Activated naive CD4-positive, alpha-beta T cell treated with anti-CD3 and anti-CD28 coated beads, Interleukin-2, amount 50 U/mL, for 24 hours (primary cell): ENCODE measurements at regions not wholly inside any gene's neighbourhood (a gene's known extent, or its start where the extent isn't known, plus 50 kb on each side); places are given as distances from the start of the nearest gene placed in this dataset.

Source experiments
- H3K27ac Mint-ChIP-seq: one replicate; pipeline ENCODE4 v1.8.0; 2021; ENCODE audit warnings: mild to moderate bottlenecking, mixed read lengths
- H3K27me3 Mint-ChIP-seq: one replicate; pipeline ENCODE4 v1.8.0; 2021; ENCODE audit warnings: mixed read lengths
- H3K36me3 Mint-ChIP-seq: one replicate; pipeline ENCODE4 v1.8.0; 2021; ENCODE audit warnings: mixed read lengths
- H3K4me1 Mint-ChIP-seq: one replicate; pipeline ENCODE4 v1.8.0; 2021; ENCODE audit warnings: mixed read lengths
- H3K4me3 Mint-ChIP-seq: one replicate; pipeline ENCODE4 v1.8.0; 2021; ENCODE audit warnings: mild to moderate bottlenecking, mixed read lengths
- H3K9me3 Mint-ChIP-seq: one replicate; pipeline ENCODE4 v1.8.0; 2021; ENCODE audit warnings: mixed read lengths

GRCh38 chr6:140048202-140048790 is 673.8 kb upstream of the CITED2 start:
- Mint-ChIP-seq H3K36me3 (no peaks in the 10 kb centered on the region), H3K4me3 (no peak overlapping the region), H3K9me3 (no peaks in the 10 kb centered on the region), H3K27me3 (peaks cover 7% of the 10 kb centered on the region), H3K4me1 (no peaks in the 10 kb centered on the region), H3K27ac (no peak overlapping the region)

DNA sequence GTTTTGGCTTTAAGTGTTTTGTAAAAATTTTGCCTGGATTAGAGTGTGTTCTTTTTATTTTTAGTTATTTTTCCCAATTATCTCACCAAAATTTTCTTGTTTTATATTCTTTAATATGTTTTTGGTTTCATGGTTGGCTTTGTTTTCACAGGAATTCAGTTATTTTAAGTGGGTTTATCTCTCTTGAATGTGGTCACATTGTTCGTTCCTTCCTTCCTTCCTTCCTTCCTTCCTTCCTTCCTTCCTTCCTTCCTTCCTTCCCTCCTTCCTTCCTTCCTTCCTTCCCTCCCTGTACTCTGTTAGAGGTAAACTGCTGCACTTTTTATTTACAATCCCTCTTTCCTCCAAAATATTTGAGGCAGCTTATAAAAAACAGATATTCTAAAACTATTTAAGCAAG is 672.9 kb upstream of the CITED2 start:
- no peak overlapping the region for H3K27ac Mint-ChIP-seq
- H3K4me1 Mint-ChIP-seq: no peaks in the 10 kb centered on the region
- H3K9me3 Mint-ChIP-seq: no peaks in the 10 kb centered on the region
- H3K36me3 Mint-ChIP-seq: no peaks in the 10 kb centered on the region
- H3K27me3 Mint-ChIP-seq: peaks cover 7% of the 10 kb centered on the region
- no peak overlapping the region for H3K4me3 Mint-ChIP-seq

DNA sequence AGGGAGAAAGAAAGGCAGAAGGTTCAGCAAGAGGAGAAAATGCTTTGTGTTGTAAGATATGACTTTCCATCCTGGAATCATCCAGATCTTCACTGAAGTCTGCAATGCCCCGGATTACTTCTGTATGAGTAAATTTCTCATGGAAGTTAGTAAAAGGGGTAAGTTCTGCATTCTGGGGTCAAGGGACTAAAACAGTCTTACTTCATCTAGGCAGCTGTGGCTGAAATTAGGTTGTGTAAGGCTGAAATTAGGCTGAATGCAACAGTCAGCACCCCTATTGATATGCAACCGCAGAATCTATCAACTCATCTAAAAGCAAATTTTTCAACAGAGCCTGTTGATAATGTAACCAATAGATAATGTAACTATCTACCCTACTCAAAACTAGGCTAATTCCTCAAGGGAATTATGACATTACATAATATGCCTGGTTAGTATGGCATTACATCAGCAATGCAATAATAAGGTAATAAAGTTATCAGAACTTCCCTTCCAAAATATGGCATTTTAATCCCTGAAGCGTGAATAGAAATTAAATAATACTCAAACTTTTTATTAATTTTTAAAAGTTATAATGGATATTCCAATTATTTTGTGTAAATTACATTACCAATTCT is 671.7 kb upstream of the CITED2 start:
- Mint-ChIP-seq H3K27ac (no peak overlapping the region), H3K9me3 (no peaks in the 10 kb centered on the region), H3K36me3 (no peaks in the 10 kb centered on the region), H3K27me3 (peaks cover 7% of the 10 kb centered on the region), H3K4me1 (no peaks in the 10 kb centered on the region), H3K4me3 (no peak overlapping the region)

DNA sequence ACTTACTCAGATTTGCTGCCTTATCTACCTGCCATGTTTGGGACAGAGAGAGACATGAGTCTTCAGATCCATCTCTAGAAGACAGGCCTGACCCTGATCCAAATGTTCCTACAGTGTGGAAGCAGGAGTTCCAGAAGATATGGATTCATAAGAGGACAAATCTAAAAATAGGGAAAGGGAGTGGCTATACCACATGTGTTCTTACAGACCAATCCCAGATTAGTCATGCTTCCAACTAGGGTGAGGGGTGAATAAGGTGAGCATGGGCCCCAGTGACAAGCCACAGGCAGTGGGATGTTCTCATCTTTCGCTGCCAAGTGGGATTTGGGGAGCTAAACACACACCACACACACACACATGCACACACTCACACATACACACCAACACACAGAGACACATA is 670.7 kb upstream of the CITED2 start:
- no peaks in the 10 kb centered on the region for H3K9me3 Mint-ChIP-seq
- no peak overlapping the region for H3K27ac Mint-ChIP-seq
- no peaks in the 10 kb centered on the region for H3K4me1 Mint-ChIP-seq
- no peaks in the 10 kb centered on the region for H3K36me3 Mint-ChIP-seq
- H3K27me3 Mint-ChIP-seq: peaks cover 5% of the 10 kb centered on the region
- no peak overlapping the region for H3K4me3 Mint-ChIP-seq

DNA sequence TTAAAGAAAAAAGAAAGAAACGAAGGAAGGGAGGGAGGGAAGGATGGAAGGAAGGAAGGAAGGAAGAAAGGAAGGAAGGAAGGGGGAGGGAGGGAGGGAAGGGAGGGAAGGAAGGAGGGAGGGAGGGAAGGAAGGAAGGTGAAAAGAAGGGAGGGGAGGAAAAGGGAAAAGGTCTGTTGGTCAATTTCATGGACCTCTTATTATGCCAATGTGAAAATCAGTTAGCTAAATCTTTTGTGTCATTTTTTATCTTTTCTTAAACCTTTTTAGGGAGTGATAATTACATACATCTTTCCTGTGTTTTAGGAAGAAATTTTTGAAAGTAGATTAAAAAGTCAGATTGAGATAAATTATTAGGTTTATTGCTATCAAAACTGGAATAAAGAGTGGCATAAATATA is 670.2 kb upstream of the CITED2 start:
- Mint-ChIP-seq H3K4me1 (no peaks in the 10 kb centered on the region), H3K27ac (no peak overlapping the region), H3K27me3 (peaks cover 5% of the 10 kb centered on the region), H3K9me3 (no peaks in the 10 kb centered on the region), H3K4me3 (no peak overlapping the region), H3K36me3 (no peaks in the 10 kb centered on the region)

DNA sequence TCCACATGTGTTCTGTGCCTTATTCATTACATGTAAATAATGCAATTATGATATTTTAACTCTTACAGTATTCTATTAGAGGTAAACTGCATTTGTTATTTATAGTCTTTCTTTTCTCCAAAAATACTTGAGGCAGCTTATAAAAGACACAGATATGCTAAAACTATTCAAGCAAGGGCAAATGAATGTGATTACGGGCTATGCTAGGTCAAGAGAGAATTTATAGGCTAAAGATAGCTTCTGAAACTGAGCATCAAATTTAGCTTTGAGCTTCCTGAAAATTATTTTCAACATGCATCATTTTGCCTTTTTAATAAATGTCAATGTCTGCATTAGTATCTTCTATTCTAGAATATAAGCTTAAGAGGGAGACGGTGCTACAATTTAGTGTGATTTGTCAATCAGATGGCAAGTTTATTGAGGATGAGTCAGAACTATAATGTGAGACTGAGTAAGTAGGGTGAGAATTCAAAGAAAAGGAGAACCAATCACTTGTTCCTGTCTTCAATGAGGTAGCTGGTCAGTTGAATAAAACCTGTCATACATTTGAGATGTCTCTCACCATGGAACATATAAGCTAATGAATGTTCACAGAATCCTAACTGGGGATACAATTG is 669.4 kb upstream of the CITED2 start:
- peaks cover 3% of the 10 kb centered on the region for H3K27me3 Mint-ChIP-seq
- no peak overlapping the region for H3K27ac Mint-ChIP-seq
- H3K4me1 Mint-ChIP-seq: no peaks in the 10 kb centered on the region
- no peaks in the 10 kb centered on the region for H3K36me3 Mint-ChIP-seq
- H3K4me3 Mint-ChIP-seq: no peak overlapping the region
- H3K9me3 Mint-ChIP-seq: no peaks in the 10 kb centered on the region

- H3K27me3 Mint-ChIP-seq: peaks cover 3% of the 10 kb centered on the region
- no peaks in the 10 kb centered on the region for H3K4me1 Mint-ChIP-seq
- no peak overlapping the region for H3K4me3 Mint-ChIP-seq
- H3K36me3 Mint-ChIP-seq: no peaks in the 10 kb centered on the region
- H3K9me3 Mint-ChIP-seq: no peaks in the 10 kb centered on the region
- H3K27ac Mint-ChIP-seq: no peak overlapping the region
Measured at GRCh38 chr6:140043357-140043756, 668.9 kb upstream of the CITED2 start.

GRCh38 chr6:140041571-140042332 is 667.3 kb upstream of the CITED2 start:
- no peaks in the 10 kb centered on the region for H3K9me3 Mint-ChIP-seq
- H3K27ac Mint-ChIP-seq: no peak overlapping the region
- no peaks in the 10 kb centered on the region for H3K4me1 Mint-ChIP-seq
- H3K27me3 Mint-ChIP-seq: peaks cover 3% of the 10 kb centered on the region
- H3K4me3 Mint-ChIP-seq: no peak overlapping the region
- H3K36me3 Mint-ChIP-seq: no peaks in the 10 kb centered on the region

DNA sequence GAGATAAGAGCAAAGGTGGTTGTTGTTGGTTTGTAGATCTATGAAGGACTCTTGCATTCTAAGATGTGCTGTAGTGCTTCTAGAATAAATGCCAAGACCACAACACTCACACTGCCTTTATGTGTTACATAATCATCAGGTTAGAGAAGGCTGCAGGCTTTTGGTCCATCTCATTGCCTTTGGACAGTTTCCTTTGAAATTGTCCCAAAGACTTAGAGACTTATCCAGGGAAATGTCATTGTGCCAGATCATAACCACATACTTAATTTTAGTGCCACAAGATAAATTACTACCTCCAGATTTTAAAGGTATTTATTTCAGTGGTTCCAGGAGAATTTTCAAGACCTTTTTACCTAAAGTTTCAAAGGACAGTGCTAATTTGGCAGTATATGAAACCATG is 666.6 kb upstream of the CITED2 start:
- peaks cover 3% of the 10 kb centered on the region for H3K27me3 Mint-ChIP-seq
- no peak overlapping the region for H3K4me3 Mint-ChIP-seq
- H3K9me3 Mint-ChIP-seq: no peaks in the 10 kb centered on the region
- H3K36me3 Mint-ChIP-seq: no peaks in the 10 kb centered on the region
- no peaks in the 10 kb centered on the region for H3K4me1 Mint-ChIP-seq
- H3K27ac Mint-ChIP-seq: no peak overlapping the region

DNA sequence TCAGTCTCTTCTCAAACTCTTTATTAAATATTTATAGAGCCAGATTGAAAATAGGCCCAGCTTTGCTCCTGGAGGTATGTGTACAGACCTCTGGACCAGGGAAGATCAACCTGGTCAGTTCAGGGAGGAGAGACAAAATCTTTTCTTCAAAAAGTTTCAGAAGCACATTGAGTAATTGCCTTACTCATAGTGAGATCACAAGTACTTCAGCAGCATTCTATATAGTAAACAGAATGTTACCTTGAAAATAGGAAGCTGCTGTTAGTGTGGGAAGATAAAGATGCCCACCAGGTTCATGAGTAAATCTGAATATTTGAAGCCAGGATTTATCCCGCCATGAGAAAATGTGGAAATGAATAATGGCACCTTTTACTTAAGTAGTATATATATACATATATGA is 665.9 kb upstream of the CITED2 start:
- Mint-ChIP-seq H3K9me3 (no peaks in the 10 kb centered on the region), H3K27ac (no peak overlapping the region), H3K4me3 (no peak overlapping the region), H3K27me3 (peaks cover 3% of the 10 kb centered on the region), H3K4me1 (no peaks in the 10 kb centered on the region), H3K36me3 (no peaks in the 10 kb centered on the region)

- Mint-ChIP-seq H3K4me1 (no peaks in the 10 kb centered on the region), H3K27me3 (peaks cover 2% of the 10 kb centered on the region), H3K9me3 (no peaks in the 10 kb centered on the region), H3K27ac (no peak overlapping the region), H3K36me3 (no peaks in the 10 kb centered on the region), H3K4me3 (no peak overlapping the region)
Measured at GRCh38 chr6:140039364-140039763, 664.9 kb upstream of the CITED2 start.

DNA sequence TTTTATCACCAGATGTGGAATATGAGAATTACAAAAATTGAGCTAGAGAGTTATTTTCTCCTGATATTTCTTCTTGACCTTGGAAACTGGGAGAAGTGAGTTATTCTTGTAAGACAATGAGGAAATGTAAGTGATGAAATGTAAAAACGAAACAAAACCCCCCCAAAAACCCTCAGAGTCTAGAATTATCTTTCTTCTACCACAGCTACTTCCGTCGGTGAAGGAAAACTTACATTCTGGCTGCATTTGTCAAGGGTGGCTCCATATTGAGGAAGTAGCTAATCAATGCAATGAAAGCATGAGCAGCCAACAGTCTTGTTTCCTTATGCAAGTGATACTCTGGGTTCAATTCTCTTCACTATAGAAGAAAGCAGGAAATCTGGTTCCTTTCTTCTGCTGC is 661.7 kb upstream of the CITED2 start:
- no peak overlapping the region for H3K4me3 Mint-ChIP-seq
- no peaks in the 10 kb centered on the region for H3K9me3 Mint-ChIP-seq
- H3K36me3 Mint-ChIP-seq: no peaks in the 10 kb centered on the region
- H3K27ac Mint-ChIP-seq: no peak overlapping the region
- peaks cover 4% of the 10 kb centered on the region for H3K27me3 Mint-ChIP-seq
- H3K4me1 Mint-ChIP-seq: no peaks in the 10 kb centered on the region

DNA sequence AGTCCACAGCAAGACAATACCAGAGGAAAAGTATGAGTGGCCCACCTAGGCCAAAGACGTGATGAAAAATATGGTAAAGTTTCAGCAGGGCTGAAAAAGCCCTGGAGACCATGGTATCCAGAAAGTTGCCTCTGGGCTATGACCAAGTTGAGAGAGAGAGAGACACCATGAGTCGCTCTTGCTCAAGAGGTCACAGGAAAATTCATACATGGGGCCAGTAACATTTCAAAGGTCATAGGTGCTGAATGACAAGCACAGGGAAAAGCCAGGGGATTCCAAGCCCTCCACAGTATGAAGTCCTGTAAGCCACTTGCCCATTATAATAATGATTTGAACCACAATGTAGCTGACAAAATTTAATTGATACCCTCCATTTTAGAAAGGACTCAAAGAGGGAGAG is 657.7 kb upstream of the CITED2 start:
- Mint-ChIP-seq H3K9me3 (peaks cover 5% of the 10 kb centered on the region), H3K4me3 (no peak overlapping the region), H3K36me3 (no peaks in the 10 kb centered on the region), H3K4me1 (no peaks in the 10 kb centered on the region), H3K27me3 (peaks cover 14% of the 10 kb centered on the region), H3K27ac (no peak overlapping the region)

DNA sequence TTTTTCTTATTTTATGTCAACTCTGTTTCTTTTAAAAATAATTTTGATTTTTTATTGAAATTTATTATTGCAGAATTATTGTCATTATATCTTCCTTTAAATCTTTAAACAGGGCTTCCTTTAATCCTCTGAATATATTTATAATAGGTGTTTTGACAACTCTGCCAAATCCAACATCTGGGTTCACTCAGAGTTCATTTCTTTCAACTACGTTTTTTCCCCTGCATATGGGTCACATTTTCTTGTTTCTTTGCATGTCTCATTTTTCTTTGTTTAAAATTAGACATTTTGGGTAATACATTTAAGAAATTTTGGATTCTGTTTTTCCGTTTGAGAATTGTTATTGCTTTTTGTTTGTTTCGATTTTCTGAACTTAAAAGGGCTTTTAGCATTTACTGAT is 655.1 kb upstream of the CITED2 start:
- peaks cover 5% of the 10 kb centered on the region for H3K9me3 Mint-ChIP-seq

GRCh38 chr6:140027219-140027618 is 652.8 kb upstream of the CITED2 start:
- Mint-ChIP-seq H3K27ac (no peak overlapping the region), H3K4me1 (no peaks in the 10 kb centered on the region), H3K36me3 (no peaks in the 10 kb centered on the region), H3K4me3 (no peak overlapping the region), H3K9me3 (peaks cover 5% of the 10 kb centered on the region), H3K27me3 (peaks cover 15% of the 10 kb centered on the region)

More for the DNA sequence above, 655.1 kb upstream of the CITED2 start:
- Mint-ChIP-seq H3K27me3 (peaks cover 15% of the 10 kb centered on the region), H3K36me3 (no peaks in the 10 kb centered on the region), H3K27ac (no peak overlapping the region), H3K4me1 (no peaks in the 10 kb centered on the region), H3K4me3 (no peak overlapping the region)

GRCh38 chr6:140026546-140026945 is 652.1 kb upstream of the CITED2 start:
- H3K4me1 Mint-ChIP-seq: no peaks in the 10 kb centered on the region
- H3K9me3 Mint-ChIP-seq: peaks cover 5% of the 10 kb centered on the region
- no peak overlapping the region for H3K4me3 Mint-ChIP-seq
- no peaks in the 10 kb centered on the region for H3K36me3 Mint-ChIP-seq
- no peak overlapping the region for H3K27ac Mint-ChIP-seq
- peaks cover 15% of the 10 kb centered on the region for H3K27me3 Mint-ChIP-seq
